Endothelial cell of umbilical vein (primary cell): ENCODE measurements at regions not wholly inside any gene's neighbourhood (a gene's known extent, or its start where the extent isn't known, plus 50 kb on each side); places are given as distances from the start of the nearest gene placed in this dataset.

Experiments used
- BruUV-seq: library from RNA; stranded (reverse); fragments of 400-500 nt; replicated peaks from 2 replicates; lab custom pipeline; 2021; lab: Mats Ljungman, UMichigan
- CTCF ChIA-PET: fragments of 300-600, 350-600 bp; sonication (Branson Sonifier 250); formaldehyde crosslinking; loops from one replicate; lab custom pipeline; 2021; ENCODE audit warnings: antibody characterized with exemption, inconsistent platforms; lab: Charles Lee
- POLR2A ChIA-PET: fragments of 300-600, 350-600 bp; sonication (Branson Sonifier 250); formaldehyde crosslinking; loops from one replicate; lab custom pipeline; 2021; ENCODE audit warnings: antibody characterized with exemption, inconsistent platforms; lab: Charles Lee
- DNase-seq: peaks from one replicate; pipeline ENCODE4 v3.0.0-alpha.2; 2011; ENCODE audit warnings: low read depth, low spot score
- FAIRE-seq: peaks from 2 replicates; lab custom pipeline; 2011; peaks lifted over from hg19 to GRCh38; lab: Jason Lieb, UNC
- H2AFZ ChIP-seq: 2 replicates; pipeline ENCODE4 v1.6.0; 2012; ENCODE audit warnings: low read depth, low read length, control low read depth, inconsistent platforms
- H3K27ac ChIP-seq: 2 replicates; pipeline ENCODE4 v1.5.1; 2011; ENCODE audit warnings: low read depth, mild to moderate bottlenecking, control low read depth, low read length, moderate library complexity; ENCODE audit not compliant: insufficient read depth
- H3K27me3 ChIP-seq, 2 experiments: 2 replicates each; pipeline versions ENCODE4 v1.6.0 to v1.6.1; 2011; ENCODE audit warnings: low read length in 2 of 2, mixed read lengths in 1 of 2; ENCODE audit not compliant: control insufficient read depth in 2 of 2, insufficient read depth in 2 of 2
- H3K36me3 ChIP-seq, 2 experiments: 2 replicates in 1 of 2; 3 replicates in 1 of 2; pipeline ENCODE4 v1.5.1; 2011; ENCODE audit warnings: low read length in 2 of 2, mild to moderate bottlenecking in 1 of 2, moderate library complexity in 1 of 2; ENCODE audit not compliant: control insufficient read depth in 2 of 2, insufficient read depth in 2 of 2; ENCODE audit errors: extremely low read depth in 1 of 2
- H3K4me1 ChIP-seq: 3 replicates; pipeline ENCODE4 v1.5.1; 2011; ENCODE audit warnings: mild to moderate bottlenecking, low read length; ENCODE audit not compliant: control insufficient read depth, insufficient read depth; ENCODE audit errors: extremely low read depth
- H3K4me2 ChIP-seq: 2 replicates; pipeline ENCODE4 v1.6.1; 2011; ENCODE audit warnings: low read length, control low read depth, mixed read lengths; ENCODE audit not compliant: insufficient read depth
- H3K4me3 ChIP-seq, 3 experiments: fragments of 200-600 bp in 1 of 3; sonication (generic), shearing (Covaris generic) in 1 of 3; replicated peaks in 1 of 3; 2 replicates each; pipeline ENCODE4 v1.5.1; 2011 to 2016; ENCODE audit warnings: control low read depth in 3 of 3, low read length in 3 of 3, mild to moderate bottlenecking in 2 of 3, inconsistent platforms in 1 of 3, low read depth in 1 of 3, moderate library complexity in 1 of 3; ENCODE audit not compliant: insufficient read depth in 1 of 3
- H3K79me2 ChIP-seq: 2 replicates; pipeline ENCODE4 v1.6.0; 2012; ENCODE audit warnings: low read length, inconsistent platforms; ENCODE audit not compliant: control insufficient read depth, insufficient read depth
- H3K9ac ChIP-seq: replicated peaks from 2 replicates; pipeline ENCODE3; 2011; ENCODE audit warnings: low read length, control low read depth; ENCODE audit not compliant: insufficient read depth; ENCODE audit errors: extremely low read depth
- H3K9me1 ChIP-seq: replicated peaks from 3 replicates; pipeline ENCODE4 v1.6.0; 2011; ENCODE audit warnings: mild to moderate bottlenecking, low read length; ENCODE audit not compliant: control insufficient read depth, insufficient read depth; ENCODE audit errors: extremely low read depth
- H3K9me3 ChIP-seq: replicated peaks from 2 replicates; pipeline ENCODE4 v1.5.1; 2012; ENCODE audit warnings: low read length, inconsistent platforms; ENCODE audit not compliant: control insufficient read depth, insufficient read depth
- H4K20me1 ChIP-seq: replicated peaks from 2 replicates; pipeline ENCODE3; 2011; ENCODE audit warnings: mild to moderate bottlenecking, low read length; ENCODE audit not compliant: control insufficient read depth, insufficient read depth; ENCODE audit errors: extremely low read depth
- EZH2 ChIP-seq: IDR thresholded peaks from 2 replicates; pipeline ENCODE4 v1.6.1; 2012; ENCODE audit warnings: borderline replicate concordance, low read depth, mild to moderate bottlenecking, moderate library complexity, low read length, inconsistent platforms; ENCODE audit not compliant: severe bottlenecking
- FOS ChIP-seq: IDR thresholded peaks from 2 replicates; pipeline ENCODE4 v1.6.1; 2011; ENCODE audit warnings: mild to moderate bottlenecking, low read length, moderate library complexity, borderline replicate concordance; ENCODE audit not compliant: insufficient read depth
- GATA2 ChIP-seq: IDR thresholded peaks from 2 replicates; pipeline ENCODE4 v1.7.0; 2011; ENCODE audit warnings: low read depth, mild to moderate bottlenecking, moderate library complexity, mixed read lengths, low read length; ENCODE audit not compliant: insufficient read length, insufficient read depth
- JUN ChIP-seq: IDR thresholded peaks from 2 replicates; pipeline ENCODE4 v1.6.1; 2011; ENCODE audit warnings: borderline replicate concordance, low read depth; ENCODE audit not compliant: insufficient read length, insufficient read depth
- MYC ChIP-seq: IDR thresholded peaks from one replicate; pipeline ENCODE4 v1.6.1; 2011; ENCODE audit warnings: mild to moderate bottlenecking, low read depth, low read length
- POLR2A ChIP-seq: IDR thresholded peaks from 2 replicates; pipeline ENCODE4 v1.6.1; 2012; ENCODE audit warnings: low read depth, mild to moderate bottlenecking, control low read depth, low read length
- POLR2AphosphoS5 ChIP-seq: IDR thresholded peaks from 2 replicates; pipeline ENCODE4 v1.6.1; 2012; ENCODE audit warnings: low read depth, mild to moderate bottlenecking, control low read depth, low read length, moderate library complexity; ENCODE audit not compliant: insufficient read depth
- dilution Hi-C: fragments of 300-500 bp; cut with MboI; formaldehyde crosslinking; loops from one replicate; pipeline ENCODE4 v1.15.0; 2019; ENCODE audit warnings: low sequenced_read_pairs; ENCODE audit not compliant: extremely low pct_ligation_motif_present
- intact Hi-C: fragments of 100-400 bp; cut with micrococcal nuclease; formaldehyde crosslinking; loops from one replicate; pipeline ENCODE4 v1.10.0; 2022
- TF ChIP-seq, protein P1 (sequence below), 2 donors: IDR thresholded peaks; 1 replicate in 1 of 2; 2 replicates in 1 of 2; pipeline ENCODE4 v1.5.1; 2011; ENCODE audit warnings: low read length in 2 of 2, mild to moderate bottlenecking in 2 of 2, moderate library complexity in 2 of 2, control low read depth in 1 of 2, inconsistent platforms in 1 of 2, low read depth in 1 of 2; ENCODE audit not compliant: insufficient read depth in 1 of 2; ENCODE audit errors: extremely low read depth in 1 of 2
- TF ChIP-seq, protein P2 (sequence below): IDR thresholded peaks from 2 replicates; pipeline ENCODE4 v1.6.1; 2011; ENCODE audit not compliant: insufficient read depth, insufficient read length

DNA sequence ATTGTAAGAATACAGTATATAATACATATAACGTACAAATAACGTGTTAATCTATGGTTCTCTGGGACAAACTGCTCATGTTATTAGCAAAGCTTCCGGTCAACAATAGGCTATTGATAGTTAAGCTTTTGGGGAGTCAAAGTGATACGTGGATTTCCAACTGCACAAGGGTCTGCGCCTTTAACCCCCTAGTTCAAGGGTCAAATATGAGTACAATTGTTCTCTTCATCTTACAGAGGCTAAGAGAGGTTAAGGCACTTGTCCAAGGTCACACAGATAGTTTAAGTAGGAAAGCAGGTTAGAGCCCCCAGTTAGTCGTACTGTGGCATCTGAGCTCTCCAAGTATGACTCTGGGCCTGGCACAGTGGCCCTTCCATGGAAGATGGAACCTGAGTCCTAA is 204.3 kb upstream of the KRR1 start:
- H3K4me2 ChIP-seq: no peak overlapping the region
- no peak overlapping the region for H3K27ac ChIP-seq
- no peak overlapping the region for H3K9ac ChIP-seq
- POLR2A ChIA-PET: no interaction called here
- no peaks in the 10 kb centered on the region for H3K9me1 ChIP-seq
- dilution Hi-C loops (no loop called here), intact Hi-C loops (no loop called here)
- BruUV-seq: no TSS peak
- no peaks in the 10 kb centered on the region for H3K27me3 ChIP-seq
- DNase-seq (no peak), FAIRE-seq (no peak)
- H3K36me3 ChIP-seq: no peaks in the 10 kb centered on the region
- H2AFZ ChIP-seq: no peak overlapping the region
- H3K9me3 ChIP-seq: no peaks in the 10 kb centered on the region
- no peaks in the 10 kb centered on the region for H4K20me1 ChIP-seq
- TF ChIP-seq, protein P1, sequence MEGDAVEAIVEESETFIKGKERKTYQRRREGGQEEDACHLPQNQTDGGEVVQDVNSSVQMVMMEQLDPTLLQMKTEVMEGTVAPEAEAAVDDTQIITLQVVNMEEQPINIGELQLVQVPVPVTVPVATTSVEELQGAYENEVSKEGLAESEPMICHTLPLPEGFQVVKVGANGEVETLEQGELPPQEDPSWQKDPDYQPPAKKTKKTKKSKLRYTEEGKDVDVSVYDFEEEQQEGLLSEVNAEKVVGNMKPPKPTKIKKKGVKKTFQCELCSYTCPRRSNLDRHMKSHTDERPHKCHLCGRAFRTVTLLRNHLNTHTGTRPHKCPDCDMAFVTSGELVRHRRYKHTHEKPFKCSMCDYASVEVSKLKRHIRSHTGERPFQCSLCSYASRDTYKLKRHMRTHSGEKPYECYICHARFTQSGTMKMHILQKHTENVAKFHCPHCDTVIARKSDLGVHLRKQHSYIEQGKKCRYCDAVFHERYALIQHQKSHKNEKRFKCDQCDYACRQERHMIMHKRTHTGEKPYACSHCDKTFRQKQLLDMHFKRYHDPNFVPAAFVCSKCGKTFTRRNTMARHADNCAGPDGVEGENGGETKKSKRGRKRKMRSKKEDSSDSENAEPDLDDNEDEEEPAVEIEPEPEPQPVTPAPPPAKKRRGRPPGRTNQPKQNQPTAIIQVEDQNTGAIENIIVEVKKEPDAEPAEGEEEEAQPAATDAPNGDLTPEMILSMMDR (IDR thresholded peaks at IDR 0.05; ENCODE audit: extremely low read depth in 1 of 2, insufficient read depth in 1 of 2, low read depth in 1 of 2, low read length in 2 of 2): no peak
- no peak for TF ChIP-seq POLR2A
- TF ChIP-seq FOS: no peak
- no peak for TF ChIP-seq POLR2AphosphoS5
- TF ChIP-seq, protein P2, sequence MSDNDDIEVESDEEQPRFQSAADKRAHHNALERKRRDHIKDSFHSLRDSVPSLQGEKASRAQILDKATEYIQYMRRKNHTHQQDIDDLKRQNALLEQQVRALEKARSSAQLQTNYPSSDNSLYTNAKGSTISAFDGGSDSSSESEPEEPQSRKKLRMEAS: no peak
- TF ChIP-seq EZH2: no peak
- no peak for TF ChIP-seq MYC
- TF ChIP-seq JUN: no peak
- TF ChIP-seq GATA2: no peak
- H3K4me3 ChIP-seq: no peak overlapping the region
- H3K79me2 ChIP-seq: no peaks in the 10 kb centered on the region
- CTCF ChIA-PET: no interaction called here
- peaks cover 5% of the 10 kb centered on the region for H3K4me1 ChIP-seq
